ENCODE measurements at regions not wholly inside any gene's neighbourhood (a gene's known extent, or its start where the extent isn't known, plus 50 kb on each side); places are given as distances from the start of the nearest gene placed in this dataset.
"Not testable (repeated sequence)": the region's sequence is repeated elsewhere in the genome, so short reads cannot be mapped to it uniquely, and the experiment has no call there.

DNA sequence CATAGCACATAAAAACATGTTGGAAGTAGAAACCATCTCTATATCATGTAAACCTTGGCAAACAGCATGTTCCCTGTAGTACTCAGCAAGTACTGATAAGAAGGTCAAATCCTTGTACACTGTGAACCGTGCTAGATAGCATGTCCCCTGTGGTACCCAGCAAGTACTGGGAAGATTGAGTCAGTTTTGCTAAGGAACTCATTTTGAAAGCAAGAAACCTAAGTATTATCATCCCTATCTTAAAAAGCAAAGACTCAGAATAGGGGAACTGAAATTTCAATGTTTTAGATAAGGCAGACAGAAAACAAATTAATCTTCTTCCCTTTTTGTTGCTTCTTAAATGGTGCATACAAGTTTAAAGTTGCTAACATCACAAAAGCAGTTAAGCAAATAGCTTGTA is 180.2 kb downstream of the RBM46 start:
- no peak for DNase-seq
- H3K4me3 ChIP-seq: no peak overlapping the region
- H3K27me3 ChIP-seq: no peaks in the 10 kb centered on the region
- H3K9me3 ChIP-seq: no peaks in the 10 kb centered on the region
- H3K36me3 ChIP-seq: no peaks in the 10 kb centered on the region

DNA sequence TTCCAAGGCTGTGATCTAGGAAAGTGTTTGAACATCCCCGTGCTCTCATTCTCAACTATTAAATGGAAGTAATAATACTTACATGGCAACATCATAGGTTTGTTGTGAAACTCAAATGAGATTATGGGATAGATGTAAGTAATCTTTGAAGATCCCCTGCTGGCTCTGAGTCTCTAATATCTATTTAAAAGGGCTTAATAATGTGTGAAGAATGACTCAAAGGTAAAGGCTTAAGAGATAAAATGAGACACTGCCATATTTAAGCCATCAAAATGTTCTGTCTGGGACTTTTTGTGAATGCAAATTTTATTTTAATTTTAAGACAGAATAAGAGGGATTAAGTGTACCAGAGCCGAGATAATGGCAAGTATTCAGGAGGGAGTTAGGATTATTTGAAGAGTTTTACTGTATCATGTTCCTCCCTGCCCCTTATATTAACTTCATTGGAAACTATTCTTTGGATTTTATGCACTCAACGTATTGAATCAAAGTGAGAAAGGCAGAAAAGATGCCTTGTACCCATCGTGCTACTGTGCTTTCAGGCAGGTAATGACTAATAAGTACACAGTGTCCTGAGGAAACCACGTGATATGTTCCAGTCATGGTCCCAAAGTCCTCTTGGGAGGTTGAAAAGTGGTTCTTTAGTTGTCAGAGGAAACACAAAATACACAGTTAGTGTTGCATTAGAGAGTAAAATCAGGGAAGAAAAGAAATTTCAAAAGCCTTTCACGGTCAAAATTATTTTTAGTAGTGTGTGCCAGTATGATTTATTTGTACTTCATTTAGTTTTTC is 192.4 kb downstream of the RBM46 start:
- Histone ChIP-seq H3K4me3 (no peak overlapping the region), H3K27me3 (no peaks in the 10 kb centered on the region), H3K36me3 (no peaks in the 10 kb centered on the region), H3K9me3 (no peaks in the 10 kb centered on the region)
- DNase-seq: no peak

DNA sequence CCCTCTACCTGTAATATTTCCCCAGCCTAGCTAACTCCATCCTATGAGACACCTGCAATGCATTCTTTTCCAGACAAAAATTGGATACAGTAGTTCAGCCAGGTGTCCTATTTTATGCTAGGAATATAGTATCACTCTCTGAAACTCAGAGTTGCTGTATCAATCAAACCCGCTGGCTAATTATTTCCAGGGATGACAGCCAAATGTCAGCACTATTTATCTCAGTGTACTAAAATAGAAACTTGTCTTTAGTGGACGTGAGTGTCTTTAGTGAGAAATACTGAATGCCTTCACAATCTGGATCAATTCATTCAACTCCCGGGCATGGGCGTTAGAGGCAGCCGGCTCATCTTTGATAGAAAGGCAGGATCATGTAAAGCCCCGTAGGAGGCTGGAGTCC is 196.2 kb downstream of the RBM46 start:
- H3K9me3 ChIP-seq: no peaks in the 10 kb centered on the region
- no peaks in the 10 kb centered on the region for H3K36me3 ChIP-seq
- no peak for DNase-seq
- H3K27me3 ChIP-seq: no peaks in the 10 kb centered on the region
- H3K4me3 ChIP-seq: no peak overlapping the region

DNA sequence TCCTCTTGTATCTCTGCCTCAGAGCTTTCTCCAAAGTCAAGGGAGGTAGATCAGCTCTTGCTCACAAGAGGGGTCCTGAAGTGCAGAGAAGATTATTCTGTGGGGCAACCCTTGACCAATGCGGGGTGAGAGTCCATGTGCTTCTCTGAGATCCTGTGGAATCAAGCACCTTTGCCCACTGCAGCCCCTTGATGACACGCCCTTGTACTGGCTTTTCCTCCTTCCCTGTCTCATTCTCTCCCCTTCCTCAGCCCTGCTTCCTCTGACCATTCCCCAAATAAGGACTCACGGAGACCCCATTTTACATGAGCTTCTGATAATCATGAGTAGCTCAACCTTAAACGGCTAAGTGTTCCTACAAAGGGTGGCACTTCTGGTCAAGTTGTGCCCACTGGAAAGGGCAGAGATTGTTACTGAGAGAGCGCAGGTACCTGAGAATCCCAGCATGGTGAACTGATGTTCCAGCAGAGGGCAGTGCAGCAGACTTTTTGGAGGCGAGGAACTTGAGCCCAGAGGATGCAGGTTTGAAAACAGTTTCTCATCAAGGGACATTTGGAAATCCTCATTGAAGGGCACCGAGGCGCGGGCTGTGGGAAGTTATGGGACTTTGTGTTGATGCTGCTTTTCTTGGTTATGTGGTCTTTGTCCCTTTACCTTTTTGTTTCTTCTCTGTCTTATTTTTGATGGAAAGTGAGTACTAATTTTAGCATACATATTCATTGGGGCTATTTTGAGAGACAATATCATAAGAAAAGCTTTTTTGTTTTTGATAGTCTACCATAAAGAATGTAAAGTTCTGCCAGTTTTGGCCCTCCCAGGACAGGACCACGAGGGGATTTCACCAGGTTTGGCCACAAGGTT is 201.3 kb downstream of the RBM46 start:
- Histone ChIP-seq H3K36me3 (no peaks in the 10 kb centered on the region), H3K9me3 (no peaks in the 10 kb centered on the region), H3K27me3 (no peaks in the 10 kb centered on the region), H3K4me3 (no peak overlapping the region)
- peak; percentile 1 for DNase-seq

DNA sequence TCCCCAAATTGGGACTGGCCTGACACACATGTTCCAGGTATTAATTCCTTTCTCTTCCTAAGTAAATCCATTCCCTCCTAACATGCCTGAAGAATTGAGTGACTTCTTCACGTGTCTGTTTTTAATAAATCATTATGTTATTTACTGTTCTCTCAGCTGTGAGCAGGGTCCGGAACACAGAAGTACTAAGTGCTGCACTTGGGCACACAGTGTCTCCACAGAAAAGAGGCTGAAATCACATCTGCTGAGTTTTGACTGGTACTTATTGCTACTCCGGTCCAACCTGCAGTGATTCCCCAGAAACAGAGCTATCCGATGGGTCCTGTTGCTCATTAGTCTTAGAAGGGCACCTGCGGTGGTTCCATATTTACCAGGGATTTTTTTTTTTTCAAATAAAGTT is 202.6 kb downstream of the RBM46 start:
- no peak for DNase-seq
- Histone ChIP-seq H3K27me3 (no peaks in the 10 kb centered on the region), H3K9me3 (no peaks in the 10 kb centered on the region), H3K36me3 (no peaks in the 10 kb centered on the region), H3K4me3 (no peak overlapping the region)

DNA sequence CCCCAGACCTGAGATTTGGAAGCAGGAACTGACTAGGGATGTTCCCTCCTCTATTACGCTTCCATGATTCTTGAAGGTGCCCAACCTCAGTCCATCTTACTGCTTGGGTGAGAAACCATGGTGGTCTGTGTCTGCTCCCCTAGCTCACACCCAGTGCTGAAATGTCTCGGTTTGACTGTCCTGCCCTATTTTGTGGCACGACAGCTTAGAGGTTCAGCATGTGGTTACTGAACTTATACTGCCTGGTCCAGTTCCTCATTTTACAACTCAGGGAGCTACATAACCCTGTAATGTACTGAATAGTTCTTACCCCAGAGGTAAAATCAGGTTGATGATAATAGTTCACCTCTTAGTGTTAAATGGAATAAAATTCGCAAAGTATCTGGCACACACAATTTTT is 203.1 kb downstream of the RBM46 start:
- no peak for DNase-seq
- no peaks in the 10 kb centered on the region for H3K9me3 ChIP-seq
- H3K27me3 ChIP-seq: no peaks in the 10 kb centered on the region
- H3K36me3 ChIP-seq: no peaks in the 10 kb centered on the region
- H3K4me3 ChIP-seq: no peak overlapping the region

DNA sequence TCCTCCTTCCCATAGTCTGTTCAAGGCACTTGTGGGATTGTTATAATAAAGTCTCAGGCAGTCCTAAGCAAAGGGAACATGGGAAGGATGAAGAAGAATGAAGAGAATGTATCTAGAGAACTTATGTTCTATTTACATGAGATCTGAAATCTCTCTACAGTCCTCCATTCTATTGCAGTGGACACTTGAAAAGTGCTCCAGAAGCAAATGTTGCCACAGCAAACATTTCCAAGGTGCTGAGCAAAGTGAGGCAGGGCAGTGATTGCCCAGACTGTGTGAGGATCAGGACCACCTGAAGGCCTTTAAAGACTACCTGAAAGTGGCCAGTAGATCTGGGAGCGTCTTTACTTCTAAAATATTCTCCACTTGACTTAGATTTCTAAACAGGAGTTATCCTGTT is 203.5 kb downstream of the RBM46 start:
- no peaks in the 10 kb centered on the region for H3K36me3 ChIP-seq
- DNase-seq: no peak
- H3K27me3 ChIP-seq: no peaks in the 10 kb centered on the region
- no peaks in the 10 kb centered on the region for H3K9me3 ChIP-seq
- no peak overlapping the region for H3K4me3 ChIP-seq

DNA sequence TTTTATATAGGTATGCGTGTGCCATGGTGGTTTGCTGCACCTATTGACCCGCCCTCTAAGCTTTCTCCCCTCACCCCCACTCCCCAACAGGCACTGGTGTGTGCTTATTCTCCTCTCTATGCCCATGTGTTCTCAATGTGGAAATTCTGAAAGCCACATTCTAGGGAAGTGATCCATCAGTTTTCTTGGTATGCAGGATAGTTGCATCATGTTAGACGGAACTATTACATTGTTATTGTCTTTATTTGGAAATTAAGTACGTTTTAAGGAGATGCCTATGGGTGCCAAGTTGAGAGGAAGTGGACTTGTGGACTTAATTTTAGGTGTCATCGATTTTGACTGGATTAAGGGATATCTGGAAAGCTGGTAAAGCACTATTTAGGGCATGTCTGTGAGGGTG is 204.6 kb downstream of the RBM46 start:
- Histone ChIP-seq H3K27me3 (no peaks in the 10 kb centered on the region), H3K4me3 (no peak overlapping the region), H3K36me3 (no peaks in the 10 kb centered on the region), H3K9me3 (no peaks in the 10 kb centered on the region)
- DNase-seq: no peak

DNA sequence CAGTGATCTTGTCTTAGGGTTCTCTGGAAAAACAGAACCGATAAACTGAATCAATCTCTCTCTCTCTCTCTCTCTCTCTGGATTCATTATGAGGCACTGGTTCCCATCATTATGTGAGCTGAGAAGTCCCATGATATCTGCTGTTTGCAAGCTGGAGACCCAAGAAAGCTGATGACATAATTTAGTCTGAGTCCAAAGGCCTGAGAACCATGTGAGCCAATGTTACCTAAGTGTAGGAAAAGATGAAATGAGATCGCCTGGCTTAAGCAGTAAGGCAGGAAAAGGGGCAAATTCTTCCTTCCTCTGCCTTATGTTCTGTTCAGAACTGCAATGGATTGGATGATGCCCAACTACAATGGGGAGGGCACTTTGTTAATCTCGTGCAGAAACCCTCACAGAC is 207.4 kb downstream of the RBM46 start:
- Histone ChIP-seq H3K4me3 (no peak overlapping the region), H3K9me3 (no peaks in the 10 kb centered on the region), H3K27me3 (no peaks in the 10 kb centered on the region), H3K36me3 (no peaks in the 10 kb centered on the region)
- no peak for DNase-seq

DNA sequence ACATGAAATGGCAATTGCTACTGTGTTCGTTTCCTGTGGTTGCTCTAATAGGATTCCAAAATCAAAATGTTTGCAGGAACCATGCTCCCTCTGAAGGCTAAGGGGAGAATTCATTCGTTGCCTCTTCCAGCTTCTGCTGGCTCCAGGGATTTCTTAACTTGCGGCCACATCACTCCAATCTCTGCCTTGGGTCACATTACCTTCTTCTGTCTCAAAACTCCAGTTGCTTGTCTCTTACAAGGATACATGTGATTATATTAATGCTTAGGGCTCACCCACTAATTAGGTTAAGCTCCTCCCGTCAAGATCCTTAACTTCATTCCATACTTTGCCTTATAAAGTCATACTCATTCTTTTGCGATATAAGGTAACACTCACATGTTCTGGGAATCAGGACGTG is 208.4 kb downstream of the RBM46 start:
- no peaks in the 10 kb centered on the region for H3K36me3 ChIP-seq
- no peak for DNase-seq
- no peaks in the 10 kb centered on the region for H3K27me3 ChIP-seq
- no peaks in the 10 kb centered on the region for H3K9me3 ChIP-seq
- no peak overlapping the region for H3K4me3 ChIP-seq

DNA sequence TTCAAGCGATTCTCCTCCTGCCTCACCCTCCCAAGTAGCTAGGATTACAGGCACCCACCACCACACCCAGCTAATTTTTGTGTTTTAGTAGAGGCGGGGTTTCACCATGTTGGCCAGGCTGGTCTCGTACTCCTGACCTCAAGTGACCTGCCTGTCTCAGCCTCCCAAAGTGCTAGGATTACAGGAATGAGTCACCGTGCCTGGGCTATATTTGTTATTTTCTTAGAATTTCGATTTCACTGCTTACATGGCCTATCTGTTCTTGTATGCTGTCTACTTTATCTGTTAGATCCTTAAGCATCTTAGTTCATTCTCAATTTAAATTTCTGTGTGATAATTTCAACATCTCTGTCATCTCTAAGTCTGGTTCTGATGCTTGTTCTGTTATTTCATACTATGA is 210.6 kb upstream of the NPY2R start:
- H3K9me3 ChIP-seq, H3K36me3 ChIP-seq, H3K4me3 ChIP-seq, H3K27me3 ChIP-seq: not testable (repeated sequence)
- peak; percentile 2 for DNase-seq

DNA sequence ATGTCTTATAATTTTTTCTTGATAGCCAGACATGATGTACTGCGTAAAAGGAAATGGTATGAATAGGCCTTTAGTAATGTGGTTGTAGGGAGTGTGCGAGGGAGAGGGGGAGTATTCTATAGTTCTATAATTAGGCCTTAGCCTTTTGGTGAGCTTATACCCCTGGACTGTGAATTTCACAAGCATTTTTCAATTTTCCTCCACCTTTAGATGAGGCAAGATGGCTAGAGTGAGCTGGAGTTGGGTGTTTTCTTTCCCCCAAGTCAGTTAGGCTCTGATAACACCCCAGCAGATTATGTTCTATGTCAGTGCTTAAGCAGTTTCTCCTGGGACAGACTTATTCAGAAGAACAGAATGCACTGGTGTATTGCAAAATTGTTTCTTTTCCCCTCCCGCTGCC is 210.2 kb upstream of the NPY2R start:
- no peaks in the 10 kb centered on the region for H3K9me3 ChIP-seq

DNA sequence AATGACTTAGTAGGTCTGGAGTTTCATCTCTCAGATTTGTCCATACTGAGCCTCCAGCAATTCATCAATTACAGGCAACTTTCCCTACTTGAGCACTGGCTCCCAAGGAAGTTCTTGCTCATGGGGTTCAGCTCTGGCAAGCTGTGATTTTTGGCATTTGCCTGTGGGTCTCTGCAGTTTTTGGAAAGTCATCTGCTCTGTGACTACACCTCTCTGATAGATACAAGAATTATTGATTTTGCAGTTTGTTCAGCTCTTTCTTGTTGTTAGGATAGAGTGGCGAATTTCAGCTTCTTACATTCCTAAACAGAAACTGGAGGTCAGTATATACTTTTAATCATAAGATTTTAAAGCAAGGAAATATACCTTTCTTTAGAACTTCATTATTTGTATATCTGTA is 209.7 kb upstream of the NPY2R start:
- H3K4me3 ChIP-seq: no peak overlapping the region
- H3K36me3 ChIP-seq: no peaks in the 10 kb centered on the region
- H3K27me3 ChIP-seq: no peaks in the 10 kb centered on the region
- DNase-seq: no peak
- no peaks in the 10 kb centered on the region for H3K9me3 ChIP-seq

More for the DNA sequence above, 210.2 kb upstream of the NPY2R start:
- DNase-seq: no peak
- Histone ChIP-seq H3K36me3 (no peaks in the 10 kb centered on the region), H3K27me3 (no peaks in the 10 kb centered on the region), H3K4me3 (no peak overlapping the region)

DNA sequence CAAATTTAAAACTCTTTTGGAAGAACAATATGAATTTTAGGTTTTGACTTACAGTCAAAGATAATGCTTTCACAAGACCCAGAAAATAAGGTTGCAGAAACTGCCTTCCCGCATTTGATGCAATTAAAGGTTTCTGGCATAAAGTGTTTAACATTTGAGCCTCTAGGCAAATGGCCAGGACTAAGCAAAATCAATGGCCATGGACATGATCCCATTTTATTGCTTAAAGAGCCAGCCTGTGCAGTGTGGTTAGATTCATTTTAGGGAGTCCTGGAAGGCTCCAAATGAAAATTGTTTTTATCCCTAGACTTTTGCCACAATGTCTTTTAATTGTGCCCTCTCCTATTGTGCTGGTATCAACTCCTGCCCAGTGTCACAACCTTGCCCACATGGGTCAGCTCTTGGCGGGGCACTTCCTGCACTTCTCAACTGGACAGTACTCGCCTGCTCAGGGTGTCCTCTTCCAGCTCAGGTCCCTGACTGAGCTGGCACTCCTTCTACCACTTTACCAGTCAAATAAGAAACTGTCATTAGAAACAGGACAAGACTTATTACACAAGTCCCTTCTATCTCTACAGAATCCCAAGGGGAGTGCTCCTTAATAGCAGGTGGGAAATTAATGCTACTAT is 208.4 kb upstream of the NPY2R start:
- H3K9me3 ChIP-seq: no peaks in the 10 kb centered on the region
- H3K4me3 ChIP-seq: no peak overlapping the region
- H3K27me3 ChIP-seq: no peaks in the 10 kb centered on the region
- no peak for DNase-seq
- H3K36me3 ChIP-seq: no peaks in the 10 kb centered on the region

DNA sequence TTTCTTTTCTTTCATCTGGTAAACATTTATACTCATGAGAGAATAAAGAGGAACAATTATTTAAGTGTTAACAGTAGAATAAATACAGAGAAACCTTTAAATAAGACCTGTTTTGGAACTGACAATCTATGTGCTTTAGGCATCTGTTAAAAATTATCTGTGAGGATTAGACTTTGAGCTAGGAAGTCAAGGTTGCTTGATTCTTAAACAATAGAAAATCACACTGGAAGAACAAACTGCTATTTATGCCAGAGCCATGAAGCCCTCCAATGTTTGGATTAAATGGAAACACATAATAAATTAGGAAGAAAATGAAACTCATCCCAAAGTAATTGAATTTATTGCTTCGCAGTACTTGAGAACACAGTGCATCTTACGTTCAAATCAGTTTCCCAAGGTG is 207.2 kb upstream of the NPY2R start:
- no peak for DNase-seq
- Histone ChIP-seq H3K9me3 (no peaks in the 10 kb centered on the region), H3K36me3 (no peaks in the 10 kb centered on the region), H3K4me3 (no peak overlapping the region), H3K27me3 (no peaks in the 10 kb centered on the region)

DNA sequence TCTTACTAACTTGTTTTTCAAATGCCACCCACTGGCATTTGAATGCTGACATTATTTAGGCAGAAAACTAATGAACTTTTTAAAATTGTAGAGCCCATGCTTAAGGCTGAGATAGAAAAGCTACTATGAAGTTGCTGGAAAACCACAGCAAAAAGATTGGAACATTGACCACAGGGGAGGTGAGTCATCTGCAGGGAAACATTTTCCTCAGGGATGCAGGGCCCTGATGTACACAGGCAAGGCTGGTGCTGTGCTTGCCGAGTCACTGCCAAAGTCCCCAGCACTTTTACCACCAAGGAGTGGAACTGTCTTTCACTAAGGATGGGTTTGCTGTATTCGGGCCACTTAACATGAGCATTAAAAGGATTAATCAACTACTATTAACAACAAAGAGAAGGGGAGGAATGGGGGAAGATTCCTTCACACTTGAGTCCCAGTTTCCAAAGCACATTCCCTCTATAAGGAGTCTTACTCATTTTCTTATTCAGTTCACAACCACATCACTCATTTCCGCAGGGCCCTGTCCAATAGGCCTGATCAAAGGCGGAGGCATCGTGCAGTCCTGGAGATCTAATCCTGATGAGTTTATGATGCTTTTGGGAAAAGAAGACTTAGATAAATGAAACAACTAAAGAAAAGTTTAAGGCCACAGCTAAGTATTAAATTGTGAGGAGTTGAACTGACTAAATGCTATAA is 202.9 kb upstream of the NPY2R start:
- Histone ChIP-seq H3K9me3 (no peaks in the 10 kb centered on the region), H3K36me3 (no peaks in the 10 kb centered on the region), H3K4me3 (no peak overlapping the region), H3K27me3 (no peaks in the 10 kb centered on the region)
- DNase-seq: no peak

DNA sequence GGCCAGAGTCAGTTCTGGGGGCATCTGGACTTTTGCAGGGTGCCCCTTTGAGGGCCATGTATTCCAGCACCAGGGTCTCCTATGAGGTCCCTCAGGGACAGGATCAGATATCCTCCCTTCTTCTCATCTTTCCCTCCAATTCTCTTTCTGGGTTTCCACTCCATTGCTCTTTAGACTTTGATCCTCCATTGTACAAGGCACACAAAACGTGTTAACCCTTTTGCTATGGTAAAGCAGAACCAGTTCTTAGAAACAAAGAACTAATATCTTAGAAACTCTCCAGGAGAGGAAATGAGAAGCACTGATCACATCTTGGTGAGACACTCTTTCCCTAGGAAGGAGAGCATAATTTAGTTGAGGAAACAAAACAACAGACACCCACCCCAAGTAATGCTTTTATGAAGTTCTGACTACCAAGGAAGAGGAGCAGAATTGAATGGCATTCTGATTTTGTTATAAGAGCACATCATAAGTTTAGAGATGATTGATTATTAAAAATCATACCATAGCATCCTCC is 200.7 kb upstream of the NPY2R start:
- Histone ChIP-seq H3K27me3 (no peaks in the 10 kb centered on the region), H3K36me3 (no peaks in the 10 kb centered on the region), H3K9me3 (no peaks in the 10 kb centered on the region), H3K4me3 (no peak overlapping the region)
- no peak for DNase-seq

Measured in MG63 (cell line).